WTC11 (cell line): ENCODE measurements at regions not wholly inside any gene's neighbourhood (a gene's known extent, or its start where the extent isn't known, plus 50 kb on each side); places are given as distances from the start of the nearest gene placed in this dataset.
A peak's percentile ranks its signal among the peaks of the same experiment; 100 is the strongest.

Source experiments
- ATAC-seq: fragments of 200-7000 bp; cut with Tn5 transposase; 2 replicates; pipeline ENCODE4 v1.10.0; 2021; ENCODE audit warnings: mild to moderate bottlenecking, moderate library complexity
- CTCF ChIA-PET: fragments of 300-600 bp; sonication (Branson Sonifier 250); formaldehyde crosslinking; loops from one replicate; lab custom pipeline; 2021; ENCODE audit warnings: antibody characterized with exemption; lab: Charles Lee
- POLR2A ChIA-PET: fragments of 350-600 bp; sonication (Branson Sonifier 250); formaldehyde crosslinking; loops from one replicate; lab custom pipeline; 2021; ENCODE audit warnings: antibody characterized with exemption; lab: Charles Lee
- DNase-seq: peaks from one replicate; pipeline ENCODE4 v3.0.0; 2021; ENCODE audit warnings: low spot score
- H3K27ac Mint-ChIP-seq: 2 replicates; pipeline ENCODE4 v1.8.0; 2021; ENCODE audit warnings: mixed read lengths
- H3K27me3 Mint-ChIP-seq: 2 replicates; pipeline ENCODE4 v1.8.0; 2021; ENCODE audit warnings: low read depth, mild to moderate bottlenecking, moderate library complexity, mixed read lengths
- H3K36me3 Mint-ChIP-seq: 2 replicates; pipeline ENCODE4 v1.8.0; 2021; ENCODE audit warnings: mixed read lengths
- H3K4me1 Mint-ChIP-seq: 2 replicates; pipeline ENCODE4 v1.8.0; 2022; ENCODE audit warnings: mixed read lengths
- H3K4me3 Mint-ChIP-seq: 2 replicates; pipeline ENCODE4 v1.8.0; 2021; ENCODE audit warnings: mild to moderate bottlenecking, moderate library complexity, mixed read lengths
- H3K9me3 Mint-ChIP-seq: 2 replicates; pipeline ENCODE4 v1.8.0; 2021; ENCODE audit warnings: mixed read lengths
- AR ChIP-seq: fragments of 250-450 bp; sonication (Bioruptor Pico); IDR thresholded peaks from 2 replicates; pipeline ENCODE4 v1.9.0; 2021; ENCODE audit warnings: mild to moderate bottlenecking
- ATF1 ChIP-seq: sonication (generic); formaldehyde crosslinking; IDR thresholded peaks from 2 replicates; pipeline ENCODE4 v1.8.1; 2023; ENCODE audit warnings: mild to moderate bottlenecking, moderate library complexity, missing genetic modification reagents
- ATF3 ChIP-seq: sonication (generic); formaldehyde crosslinking; conservative IDR thresholded peaks from 2 replicates; pipeline ENCODE4 v1.8.1; 2022; ENCODE audit warnings: mild to moderate bottlenecking, missing genetic modification reagents
- CDX4 ChIP-seq: fragments of 250-450 bp; sonication (Bioruptor Pico); IDR thresholded peaks from 2 replicates; pipeline ENCODE4 v1.9.0; 2021; ENCODE audit warnings: moderate library complexity, mild to moderate bottlenecking, inconsistent platforms, borderline replicate concordance
- CREB1 ChIP-seq: sonication (generic); formaldehyde crosslinking; IDR thresholded peaks from 2 replicates; pipeline ENCODE4 v1.8.0; 2023; ENCODE audit warnings: mild to moderate bottlenecking, missing genetic modification reagents
- E2F4 ChIP-seq: sonication (generic); formaldehyde crosslinking; IDR thresholded peaks from 2 replicates; pipeline ENCODE4 v1.8.1; 2022; ENCODE audit warnings: low read depth, mild to moderate bottlenecking, moderate library complexity, missing genetic modification reagents, borderline replicate concordance
- ESRRA ChIP-seq: sonication (generic); formaldehyde crosslinking; IDR thresholded peaks from 2 replicates; pipeline ENCODE4 v1.8.1; 2022; ENCODE audit warnings: mild to moderate bottlenecking, missing genetic modification reagents, borderline replicate concordance
- FOXJ3 ChIP-seq: sonication (generic); formaldehyde crosslinking; IDR thresholded peaks from 2 replicates; pipeline ENCODE4 v1.9.0; 2021; ENCODE audit warnings: missing genetic modification reagents, mild to moderate bottlenecking, borderline replicate concordance
- IRF1 ChIP-seq: sonication (generic); formaldehyde crosslinking; IDR thresholded peaks from 2 replicates; pipeline ENCODE4 v1.8.0; 2023; ENCODE audit warnings: missing genetic modification reagents
- JUN ChIP-seq: sonication (generic); formaldehyde crosslinking; IDR thresholded peaks from 2 replicates; pipeline ENCODE4 v1.8.0; 2023; ENCODE audit warnings: mild to moderate bottlenecking, missing genetic modification reagents
- MAX ChIP-seq: sonication (generic); formaldehyde crosslinking; IDR thresholded peaks from 2 replicates; pipeline ENCODE4 v1.8.0; 2022; ENCODE audit warnings: mild to moderate bottlenecking, missing genetic modification reagents
- MYBL2 ChIP-seq: sonication (generic); formaldehyde crosslinking; IDR thresholded peaks from 2 replicates; pipeline ENCODE4 v1.8.1; 2023; ENCODE audit warnings: mild to moderate bottlenecking, moderate library complexity, missing genetic modification reagents
- PREB ChIP-seq: sonication (generic); formaldehyde crosslinking; IDR thresholded peaks from 2 replicates; pipeline ENCODE4 v1.8.1; 2022; ENCODE audit warnings: mild to moderate bottlenecking, missing genetic modification reagents, moderate library complexity, borderline replicate concordance
- USF1 ChIP-seq: sonication (generic); formaldehyde crosslinking; IDR thresholded peaks from 2 replicates; pipeline ENCODE4 v1.8.0; 2022; ENCODE audit warnings: mild to moderate bottlenecking, missing genetic modification reagents
- ZBTB21 ChIP-seq: sonication (generic); formaldehyde crosslinking; IDR thresholded peaks from 2 replicates; pipeline ENCODE4 v1.8.1; 2023; ENCODE audit warnings: mild to moderate bottlenecking, missing genetic modification reagents, borderline replicate concordance
- ZBTB43 ChIP-seq: sonication (generic); formaldehyde crosslinking; IDR thresholded peaks from 2 replicates; pipeline ENCODE4 v1.8.1; 2023; ENCODE audit warnings: mild to moderate bottlenecking, missing genetic modification reagents
- ZNF219 ChIP-seq: sonication (generic); formaldehyde crosslinking; IDR thresholded peaks from 2 replicates; pipeline ENCODE4 v1.8.0; 2023; ENCODE audit warnings: missing genetic modification reagents, mild to moderate bottlenecking, borderline replicate concordance
- ZNF532 ChIP-seq: fragments of 250-450 bp; sonication (Bioruptor Pico); IDR thresholded peaks from 2 replicates; pipeline ENCODE4 v1.9.0; 2021; ENCODE audit warnings: mild to moderate bottlenecking, borderline replicate concordance
- ZNF671 ChIP-seq: fragments of 250-450 bp; sonication (Bioruptor Pico); IDR thresholded peaks from 2 replicates; pipeline ENCODE4 v1.8.0; 2021; ENCODE audit warnings: mild to moderate bottlenecking
- ZSCAN18 ChIP-seq: fragments of 250-450 bp; sonication (Bioruptor Pico); IDR thresholded peaks from 2 replicates; pipeline ENCODE4 v2.1.2; 2022; ENCODE audit warnings: mild to moderate bottlenecking, moderate library complexity

GRCh38 chr7:13457790-13458189, 531.7 kb downstream of the ETV1 start (continued):
- TF ChIP-seq E2F4 (CRISPR knock-in tag), result no peak
- no peak for TF ChIP-seq ATF3 (CRISPR knock-in tag)
- TF ChIP-seq IRF1, result no peak
- no peak for TF ChIP-seq ZNF671 (CRISPR knock-in tag)
- TF ChIP-seq PREB (CRISPR knock-in tag), result no peak
- no peak for TF ChIP-seq ZSCAN18 (CRISPR knock-in tag)

GRCh38 chr7:13466874-13467547, 522.5 kb downstream of the ETV1 start:
- CTCF ChIA-PET, result no interaction called here
- peaks cover 5% of the 10 kb centered on the region; the same call in 1 of the 2 replicates for H3K4me1 Mint-ChIP-seq
- no peaks in the 10 kb centered on the region for H3K27me3 Mint-ChIP-seq
- peak overlapping the region; percentile 64 for H3K27ac Mint-ChIP-seq
- H3K36me3 Mint-ChIP-seq, result no peaks in the 10 kb centered on the region
- no peak overlapping the region for H3K4me3 Mint-ChIP-seq
- POLR2A ChIA-PET, result no interaction called here
- DNase-seq, result no peak
- ATAC-seq, result no peak
- no peaks in the 10 kb centered on the region for H3K9me3 Mint-ChIP-seq
- no peak for TF ChIP-seq ATF1
- no peak for TF ChIP-seq USF1
- no peak for TF ChIP-seq ZNF219 (CRISPR knock-in tag)
- TF ChIP-seq MAX (CRISPR knock-in tag), result no peak
- no peak for TF ChIP-seq ESRRA
- TF ChIP-seq CREB1, result no peak
- no peak for TF ChIP-seq ZBTB21 (CRISPR knock-in tag)
- TF ChIP-seq FOXJ3 (CRISPR knock-in tag), result no peak
- TF ChIP-seq AR (CRISPR knock-in tag), result no peak
- no peak for TF ChIP-seq CDX4 (CRISPR knock-in tag)
- TF ChIP-seq JUN (CRISPR knock-in tag), result no peak
- no peak for TF ChIP-seq ZNF532 (CRISPR knock-in tag)
- no peak for TF ChIP-seq MYBL2 (CRISPR knock-in tag)
- no peak for TF ChIP-seq ZBTB43
